ENCODE measurements at regions not wholly inside any gene's neighbourhood (a gene's known extent, or its start where the extent isn't known, plus 50 kb on each side); places are given as distances from the start of the nearest gene placed in this dataset.

DNA sequence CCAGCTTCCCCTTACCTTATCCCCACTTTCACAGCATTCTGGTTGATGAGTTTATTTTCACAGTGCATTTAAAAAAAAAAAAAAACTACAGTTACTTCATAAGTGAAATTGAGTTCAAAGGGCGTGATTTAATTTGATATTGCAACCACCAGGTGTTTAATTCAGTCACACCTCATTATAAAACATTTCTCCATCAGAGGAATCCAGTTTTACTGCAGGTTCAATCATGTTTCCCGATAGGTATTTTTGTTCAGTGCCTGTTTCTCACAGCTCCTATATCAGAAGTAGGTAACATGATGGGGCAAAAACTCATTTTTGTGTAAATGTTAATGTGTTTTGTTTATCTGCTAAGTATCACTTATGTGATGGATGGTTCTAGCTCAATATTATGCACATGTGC, 102.3 kb upstream of the PCDH7 start:
- TF ChIP-seq CTCF (IDR thresholded peaks at IDR 0.05) (no peak), POLR2A (IDR thresholded peaks at IDR 0.05) (no peak)

All from tibial nerve (tissue), 3 donors.